ENCODE measurements at regions not wholly inside any gene's neighbourhood (a gene's known extent, or its start where the extent isn't known, plus 50 kb on each side); places are given as distances from the start of the nearest gene placed in this dataset.
"Not testable (repeated sequence)": the region's sequence is repeated elsewhere in the genome, so short reads cannot be mapped to it uniquely, and the experiment has no call there.

- H3K36me3 ChIP-seq (ENCODE audit: control insufficient read depth in 2 of 2, extremely low read depth in 1 of 2, insufficient read depth in 2 of 2, low read length in 2 of 2); H4K20me1 ChIP-seq (ENCODE audit: control insufficient read depth, extremely low read depth, insufficient read depth, low read length); H3K4me2 ChIP-seq (ENCODE audit: control insufficient read depth, extremely low read depth, insufficient read depth, low read depth, low read length); H3K79me2 ChIP-seq (ENCODE audit: control insufficient read depth, insufficient read depth, low read length); H3K4me1 ChIP-seq (ENCODE audit: control insufficient read depth, extremely low read depth, insufficient read depth, low read length); DNase-seq (ENCODE audit: low read depth, low spot score); H3K4me3 ChIP-seq (ENCODE audit: control insufficient read depth in 2 of 3, extremely low read depth in 1 of 3, insufficient read depth in 2 of 3, low read depth in 1 of 3, low read length in 3 of 3); H2AFZ ChIP-seq (ENCODE audit: control insufficient read depth, low read length); H3K9me1 ChIP-seq (ENCODE audit: control insufficient read depth, extremely low read depth, insufficient read depth, low read length); H3K27me3 ChIP-seq (ENCODE audit: control insufficient read depth, extremely low read depth, insufficient read depth, low read length); dilution Hi-C loops (cut with MboI; ENCODE audit: extremely low pct_ligation_motif_present, low sequenced_read_pairs); FAIRE-seq; H3K9ac ChIP-seq (ENCODE audit: control insufficient read depth, extremely low read depth, insufficient read depth, low read length); H3K27ac ChIP-seq (ENCODE audit: control insufficient read depth, insufficient read depth, low read length); H3K9me3 ChIP-seq (ENCODE audit: control insufficient read depth, low read depth, low read length): not testable (repeated sequence)
Measured at GRCh38 chr12:8385431-8385830, 70.3 kb upstream of the CLEC6A start.

GRCh38 chr12:8386661-8387060 is 69.1 kb upstream of the CLEC6A start:
- H3K27me3 ChIP-seq (ENCODE audit: control insufficient read depth, extremely low read depth, insufficient read depth, low read length); H4K20me1 ChIP-seq (ENCODE audit: control insufficient read depth, extremely low read depth, insufficient read depth, low read length); H3K4me1 ChIP-seq (ENCODE audit: control insufficient read depth, extremely low read depth, insufficient read depth, low read length); H3K4me2 ChIP-seq (ENCODE audit: control insufficient read depth, extremely low read depth, insufficient read depth, low read depth, low read length); FAIRE-seq; H3K9me1 ChIP-seq (ENCODE audit: control insufficient read depth, extremely low read depth, insufficient read depth, low read length); H3K79me2 ChIP-seq (ENCODE audit: control insufficient read depth, insufficient read depth, low read length); H3K27ac ChIP-seq (ENCODE audit: control insufficient read depth, insufficient read depth, low read length); H3K9ac ChIP-seq (ENCODE audit: control insufficient read depth, extremely low read depth, insufficient read depth, low read length); H3K4me3 ChIP-seq (ENCODE audit: control insufficient read depth in 2 of 3, extremely low read depth in 1 of 3, insufficient read depth in 2 of 3, low read depth in 1 of 3, low read length in 3 of 3); H3K36me3 ChIP-seq (ENCODE audit: control insufficient read depth in 2 of 2, extremely low read depth in 1 of 2, insufficient read depth in 2 of 2, low read length in 2 of 2); H2AFZ ChIP-seq (ENCODE audit: control insufficient read depth, low read length); H3K9me3 ChIP-seq (ENCODE audit: control insufficient read depth, low read depth, low read length); DNase-seq (ENCODE audit: low read depth, low spot score); dilution Hi-C loops (cut with MboI; ENCODE audit: extremely low pct_ligation_motif_present, low sequenced_read_pairs): not testable (repeated sequence)

DNA sequence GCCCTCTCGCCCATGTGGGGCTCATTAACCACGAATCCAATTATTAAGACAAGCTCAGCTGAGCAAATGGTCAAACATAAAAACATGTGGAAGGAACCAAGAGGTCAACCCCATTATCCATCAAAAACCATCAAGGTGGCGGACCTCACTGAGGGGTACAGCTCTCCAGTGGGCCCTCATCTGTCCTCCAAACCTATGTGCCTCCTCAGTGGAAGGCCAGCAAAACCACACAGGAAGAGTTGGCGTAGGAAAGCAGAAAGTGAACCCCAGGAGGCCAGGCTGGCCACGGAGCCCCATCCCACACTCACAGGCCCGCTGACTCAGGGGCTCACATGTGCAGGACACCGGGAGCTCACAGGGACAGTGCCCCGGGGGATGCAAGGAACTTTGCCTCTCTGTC is 66.5 kb upstream of the CLEC6A start:
- H3K4me1 ChIP-seq (ENCODE audit: control insufficient read depth, extremely low read depth, insufficient read depth, low read length); H2AFZ ChIP-seq (ENCODE audit: control insufficient read depth, low read length); H3K36me3 ChIP-seq (ENCODE audit: control insufficient read depth in 2 of 2, extremely low read depth in 1 of 2, insufficient read depth in 2 of 2, low read length in 2 of 2); FAIRE-seq; H3K79me2 ChIP-seq (ENCODE audit: control insufficient read depth, insufficient read depth, low read length); H3K27me3 ChIP-seq (ENCODE audit: control insufficient read depth, extremely low read depth, insufficient read depth, low read length); DNase-seq (ENCODE audit: low read depth, low spot score); H4K20me1 ChIP-seq (ENCODE audit: control insufficient read depth, extremely low read depth, insufficient read depth, low read length); dilution Hi-C loops (cut with MboI; ENCODE audit: extremely low pct_ligation_motif_present, low sequenced_read_pairs); H3K4me2 ChIP-seq (ENCODE audit: control insufficient read depth, extremely low read depth, insufficient read depth, low read depth, low read length); H3K9me3 ChIP-seq (ENCODE audit: control insufficient read depth, low read depth, low read length); H3K27ac ChIP-seq (ENCODE audit: control insufficient read depth, insufficient read depth, low read length); H3K9me1 ChIP-seq (ENCODE audit: control insufficient read depth, extremely low read depth, insufficient read depth, low read length); H3K4me3 ChIP-seq (ENCODE audit: control insufficient read depth in 2 of 3, extremely low read depth in 1 of 3, insufficient read depth in 2 of 3, low read depth in 1 of 3, low read length in 3 of 3); H3K9ac ChIP-seq (ENCODE audit: control insufficient read depth, extremely low read depth, insufficient read depth, low read length): not testable (repeated sequence)
